ENCODE measurements at regions not wholly inside any gene's neighbourhood (a gene's known extent, or its start where the extent isn't known, plus 50 kb on each side); places are given as distances from the start of the nearest gene placed in this dataset.

DNA sequence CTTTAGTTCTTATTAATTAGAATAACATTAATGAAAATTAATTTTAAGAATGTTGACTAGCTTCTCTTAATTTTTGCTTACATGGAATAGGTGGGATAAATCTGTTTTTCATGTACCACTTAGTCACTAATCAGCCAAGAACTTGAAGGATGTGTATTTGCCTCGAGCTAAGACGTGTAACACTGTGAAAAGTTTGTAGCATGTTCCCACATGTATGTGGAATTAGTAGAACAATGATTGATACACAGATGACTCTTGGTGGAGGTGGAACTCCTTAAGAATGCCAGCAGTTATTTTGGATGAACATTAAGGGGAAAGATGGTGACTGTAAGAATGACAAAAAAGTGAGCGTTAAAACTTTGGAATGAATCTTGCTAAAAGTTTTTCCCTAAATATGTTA lies 435.7 kb upstream of the MDGA2 start:
- Histone ChIP-seq H3K4me1 (no peaks in the 10 kb centered on the region), H3K36me3 (no peaks in the 10 kb centered on the region), H3K4me3 (no peak overlapping the region), H3K27ac (no peak overlapping the region), H3K27me3 (no peaks in the 10 kb centered on the region), H3K9me3 (no peaks in the 10 kb centered on the region)
- FAIRE-seq (no peak), DNase-seq (no peak), ATAC-seq (no peak)
- no peak for TF ChIP-seq CTCF (IDR thresholded peaks at IDR 0.05)
- 42 to 55% methylated on average over 3 of the region's 3 CpGs for WGBS, 2 donors
- intact Hi-C loops (cut with DNase I): no loop called here

DNA sequence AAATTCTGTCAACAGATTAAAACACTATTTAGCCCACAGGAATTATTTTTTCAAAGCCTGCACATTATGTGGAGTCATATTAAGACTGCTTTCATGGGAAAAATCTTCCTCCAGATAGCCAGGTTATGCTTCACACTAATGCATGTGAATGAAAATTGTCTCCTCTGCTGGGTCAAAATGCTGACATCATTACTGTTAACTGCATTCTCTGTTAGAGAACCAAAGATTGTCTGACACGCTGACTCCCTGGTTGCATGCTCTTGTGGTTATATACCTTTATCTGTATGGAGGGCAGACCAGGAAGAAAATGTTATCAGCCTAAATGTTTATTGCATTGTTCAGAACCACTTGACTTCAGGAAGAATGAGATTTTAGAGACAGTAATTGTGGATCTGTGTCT lies 432.2 kb upstream of the MDGA2 start:
- Histone ChIP-seq H3K4me1 (no peaks in the 10 kb centered on the region), H3K36me3 (no peaks in the 10 kb centered on the region), H3K27me3 (no peaks in the 10 kb centered on the region), H3K27ac (no peak overlapping the region), H3K9me3 (no peaks in the 10 kb centered on the region), H3K4me3 (no peak overlapping the region)
- intact Hi-C loops (cut with DNase I): no loop called here
- 53% methylated on average over 1 of the region's 1 CpG for WGBS, 2 donors
- DNase-seq (no peak), FAIRE-seq (no peak), ATAC-seq (no peak)
- no peak for TF ChIP-seq CTCF (IDR thresholded peaks at IDR 0.05)

- Histone ChIP-seq H3K4me3 (no peak overlapping the region), H3K36me3 (no peaks in the 10 kb centered on the region), H3K9me3 (no peaks in the 10 kb centered on the region), H3K27ac (no peak overlapping the region), H3K27me3 (no peaks in the 10 kb centered on the region), H3K4me1 (no peaks in the 10 kb centered on the region)
- TF ChIP-seq CTCF (IDR thresholded peaks at IDR 0.05): no peak
- no peak for ATAC-seq
- WGBS, 2 donors: 49 to 52% methylated on average over 2 of the region's 2 CpGs
- FAIRE-seq: no peak
- intact Hi-C loops (cut with DNase I): no loop called here
- DNase-seq: no peak
These were observed 421.5 kb upstream of the MDGA2 start for GRCh38 chr14:48096897-48097296.

GRCh38 chr14:48086516-48086915 lies 411.1 kb upstream of the MDGA2 start:
- H3K27me3 ChIP-seq: no peaks in the 10 kb centered on the region
- no peak overlapping the region for H3K4me3 ChIP-seq
- intact Hi-C loops (cut with DNase I): no loop called here
- FAIRE-seq: no peak
- no peaks in the 10 kb centered on the region for H3K36me3 ChIP-seq
- H3K9me3 ChIP-seq: no peaks in the 10 kb centered on the region
- no peak for DNase-seq
- H3K4me1 ChIP-seq: no peaks in the 10 kb centered on the region
- no peak for TF ChIP-seq CTCF (IDR thresholded peaks at IDR 0.05)
- no peak overlapping the region for H3K27ac ChIP-seq
- 40 to 56% methylated on average over 1 of the region's 1 CpG for WGBS, 2 donors
- no peak for ATAC-seq

DNA sequence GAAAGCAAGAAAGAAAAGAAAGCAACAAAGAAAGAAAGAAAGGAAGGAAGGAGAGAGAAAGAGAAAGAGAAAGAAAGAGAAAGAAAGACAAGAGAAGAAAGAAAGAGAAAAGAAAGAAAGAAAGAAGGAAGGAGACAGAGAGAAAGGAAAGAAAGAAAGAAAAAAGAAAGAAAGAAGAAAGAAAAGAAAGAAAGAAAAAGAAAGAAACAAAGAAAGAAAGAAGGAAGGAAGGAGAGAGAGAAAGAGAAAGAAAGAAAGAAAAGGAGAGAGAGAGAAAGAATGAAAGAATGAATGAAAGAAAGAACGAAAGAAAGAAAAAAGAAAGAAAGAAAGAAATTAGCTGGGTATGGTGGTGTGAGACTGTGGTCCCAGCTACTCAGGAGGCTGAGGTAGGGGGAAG lies 400.1 kb upstream of the MDGA2 start:
- H3K27me3 ChIP-seq: no peaks in the 10 kb centered on the region
- 45 to 71% methylated on average over 1 of the region's 1 CpG for WGBS, 2 donors
- H3K4me1 ChIP-seq: no peaks in the 10 kb centered on the region
- no peak for FAIRE-seq
- H3K36me3 ChIP-seq: no peaks in the 10 kb centered on the region
- H3K9me3 ChIP-seq: no peaks in the 10 kb centered on the region
- no peak overlapping the region for H3K27ac ChIP-seq
- no peak for DNase-seq
- intact Hi-C loops (cut with DNase I): no loop called here
- no peak overlapping the region for H3K4me3 ChIP-seq
- TF ChIP-seq CTCF (IDR thresholded peaks at IDR 0.05): no peak
- no peak for ATAC-seq

Measured in pancreas (tissue), 10 donors.